Esophagus squamous epithelium (tissue), 4 donors: ENCODE measurements at regions not wholly inside any gene's neighbourhood (a gene's known extent, or its start where the extent isn't known, plus 50 kb on each side); places are given as distances from the start of the nearest gene placed in this dataset.

Source experiments
- CTCF ChIP-seq, 6 experiments: fragments of 450-650 bp in 4 of 6; fragments of 200-600 bp in 2 of 6; sonication (generic) in 2 of 6; IDR thresholded peaks; one replicate each; pipeline ENCODE4 v1.5.1; 2016 to 2019; ENCODE audit warnings: antibody characterized with exemption in 6 of 6, mild to moderate bottlenecking in 4 of 6, moderate library complexity in 4 of 6
- POLR2A ChIP-seq, 4 donors: fragments of 450-650 bp; IDR thresholded peaks; one replicate each; pipeline ENCODE4 v1.6.1; 2017; ENCODE audit warnings: antibody characterized with exemption in 4 of 4, mild to moderate bottlenecking in 4 of 4, moderate library complexity in 3 of 4

- TF ChIP-seq POLR2A (IDR thresholded peaks at IDR 0.05) (no peak), CTCF (IDR thresholded peaks at IDR 0.05) (no peak)
These were observed 334.5 kb downstream of the PIK3C3 start for GRCh38 chr18:42289526-42289925.
